H1 (cell line): ENCODE measurements at regions not wholly inside any gene's neighbourhood (a gene's known extent, or its start where the extent isn't known, plus 50 kb on each side); places are given as distances from the start of the nearest gene placed in this dataset.

Source experiments
- CTCF ChIA-PET: fragments of 300-600 bp; sonication (Branson Sonifier 250); formaldehyde crosslinking; loops from one replicate; lab custom pipeline; 2021; ENCODE audit not compliant: partially characterized antibody; lab: Charles Lee
- POLR2A ChIA-PET: fragments of 300-600 bp; sonication (Branson Sonifier 250); formaldehyde crosslinking; loops from one replicate; lab custom pipeline; 2021; ENCODE audit warnings: inconsistent platforms; ENCODE audit not compliant: partially characterized antibody; lab: Charles Lee
- DNase-seq, 2 experiments: peaks; one replicate each; pipeline versions ENCODE4 v3.0.0 to v3.0.0-alpha.2; 2010 to 2022; ENCODE audit warnings: low spot score in 2 of 2, low read depth in 1 of 2, mixed read lengths in 1 of 2
- FAIRE-seq: peaks from 2 replicates; lab custom pipeline; 2011; peaks lifted over from hg19 to GRCh38; lab: Jason Lieb, UNC
- H2AFZ ChIP-seq: 2 replicates; pipeline ENCODE4 v1.8.1; 2012; ENCODE audit warnings: low read length, inconsistent platforms
- H2AK5ac ChIP-seq: 2 replicates; pipeline ENCODE4 v1.6.1; 2013; ENCODE audit warnings: low read depth, low read length
- H2BK120ac ChIP-seq: replicated peaks from 2 replicates; pipeline ENCODE3; 2013; ENCODE audit warnings: low read depth, low read length, inconsistent platforms
- H2BK12ac ChIP-seq: 2 replicates; pipeline ENCODE4 v1.6.1; 2013; ENCODE audit warnings: low read depth, low read length
- H2BK15ac ChIP-seq: 2 replicates; pipeline ENCODE4 v1.6.1; 2013; ENCODE audit warnings: low read length
- H2BK20ac ChIP-seq: 2 replicates; pipeline ENCODE4 v1.6.1; 2013; ENCODE audit warnings: low read length
- H2BK5ac ChIP-seq: 2 replicates; pipeline ENCODE4 v1.6.1; 2013; ENCODE audit warnings: low read depth, low read length
- H3K14ac ChIP-seq: 2 replicates; pipeline ENCODE4 v1.6.1; 2013; ENCODE audit warnings: inconsistent platforms; ENCODE audit not compliant: insufficient read length
- H3K18ac ChIP-seq: 2 replicates; pipeline ENCODE4 v1.6.1; 2013; ENCODE audit warnings: low read length; ENCODE audit errors: extremely low read depth
- H3K23ac ChIP-seq: 2 replicates; pipeline ENCODE4 v1.6.1; 2013; ENCODE audit warnings: inconsistent platforms; ENCODE audit not compliant: insufficient read length
- H3K23me2 ChIP-seq: 2 replicates; pipeline ENCODE4 v1.6.1; 2013; ENCODE audit warnings: low read depth, low read length
- H3K27ac ChIP-seq: 2 replicates; pipeline ENCODE4 v1.6.1; 2011; ENCODE audit warnings: low read depth, low read length, inconsistent platforms
- H3K27me3 ChIP-seq, 4 experiments: replicated peaks in 1 of 4; 1 replicate in 1 of 4; 2 replicates in 3 of 4; pipeline versions ENCODE4 v1.6.1 to v1.8.1; 2011 to 2013; ENCODE audit warnings: low read length in 3 of 4, mild to moderate bottlenecking in 3 of 4, inconsistent platforms in 2 of 4, mixed read lengths in 2 of 4, moderate library complexity in 1 of 4; ENCODE audit not compliant: control insufficient read depth in 3 of 4, insufficient read depth in 3 of 4; ENCODE audit errors: extremely low read depth in 1 of 4
- H3K36me3 ChIP-seq, 4 experiments: 2 replicates each; pipeline versions ENCODE4 v1.6.1 to v1.8.1; 2011 to 2013; ENCODE audit warnings: mild to moderate bottlenecking in 4 of 4, low read length in 3 of 4, moderate library complexity in 2 of 4, control low read depth in 1 of 4, inconsistent platforms in 1 of 4; ENCODE audit not compliant: insufficient read depth in 4 of 4, control insufficient read depth in 2 of 4
- H3K4ac ChIP-seq: replicated peaks from 2 replicates; pipeline ENCODE3; 2013; ENCODE audit warnings: low read length, low read depth, mixed read lengths, inconsistent platforms; ENCODE audit not compliant: insufficient read length
- H3K4me1 ChIP-seq, 4 experiments: replicated peaks in 1 of 4; 1 replicate in 1 of 4; 2 replicates in 3 of 4; pipeline versions ENCODE4 v1.6.1 to v1.8.1; 2011 to 2013; ENCODE audit warnings: low read length in 3 of 4, inconsistent platforms in 2 of 4, mixed read lengths in 1 of 4; ENCODE audit not compliant: insufficient read depth in 4 of 4, control insufficient read depth in 3 of 4
- H3K4me2 ChIP-seq, 2 experiments: 2 replicates each; pipeline versions ENCODE4 v1.6.1 to v1.8.1; 2011 to 2013; ENCODE audit warnings: low read depth in 2 of 2, low read length in 2 of 2, control low read depth in 1 of 2, inconsistent platforms in 1 of 2, mild to moderate bottlenecking in 1 of 2; ENCODE audit not compliant: insufficient read depth in 1 of 2
- H3K4me3 ChIP-seq, 4 experiments: fragments of 200-600, 300-600 bp in 1 of 4; sonication (generic), shearing (Covaris generic), sonication (Bioruptor Twin) in 1 of 4; 2 replicates each; pipeline versions ENCODE4 v1.5.1 to v1.8.1; 2011 to 2016; ENCODE audit warnings: low read length in 4 of 4, low read depth in 3 of 4, control low read depth in 2 of 4, inconsistent platforms in 2 of 4, mild to moderate bottlenecking in 2 of 4, mixed read lengths in 1 of 4, moderate library complexity in 1 of 4; ENCODE audit not compliant: insufficient read depth in 2 of 4; ENCODE audit errors: extremely low read depth in 1 of 4
- H3K56ac ChIP-seq: replicated peaks from 2 replicates; pipeline ENCODE3; 2013; ENCODE audit warnings: low read depth, mild to moderate bottlenecking, mixed read lengths, low read length, inconsistent platforms; ENCODE audit not compliant: insufficient read length
- H3K79me1 ChIP-seq: 2 replicates; pipeline ENCODE4 v1.6.1; 2013; ENCODE audit warnings: low read depth, low read length, control low read depth
- H3K79me2 ChIP-seq, 2 experiments: 2 replicates each; pipeline versions ENCODE4 v1.6.1 to v1.8.1; 2012 to 2013; ENCODE audit warnings: low read length in 2 of 2, mild to moderate bottlenecking in 2 of 2, inconsistent platforms in 1 of 2; ENCODE audit not compliant: insufficient read depth in 2 of 2, control insufficient read depth in 1 of 2
- H3K9ac ChIP-seq, 4 experiments: replicated peaks in 1 of 4; 1 replicate in 1 of 4; 2 replicates in 3 of 4; pipeline versions ENCODE4 v1.6.1 to v1.8.1; 2011 to 2013; ENCODE audit warnings: low read depth in 3 of 4, low read length in 3 of 4, control low read depth in 2 of 4, mild to moderate bottlenecking in 2 of 4, moderate library complexity in 2 of 4, inconsistent platforms in 1 of 4; ENCODE audit errors: extremely low read depth in 1 of 4
- H3K9me3 ChIP-seq, 2 experiments: 2 replicates each; pipeline versions ENCODE4 v1.6.1 to v1.8.1; 2012 to 2013; ENCODE audit warnings: mild to moderate bottlenecking in 2 of 2, moderate library complexity in 2 of 2, control low read depth in 1 of 2, inconsistent platforms in 1 of 2, low read depth in 1 of 2, low read length in 1 of 2, mixed read lengths in 1 of 2; ENCODE audit not compliant: insufficient read depth in 2 of 2
- H4K20me1 ChIP-seq, 2 experiments: replicated peaks in 1 of 2; 2 replicates each; pipeline versions ENCODE3 to v1.8.1; 2011 to 2013; ENCODE audit warnings: inconsistent platforms in 2 of 2, low read length in 2 of 2, mild to moderate bottlenecking in 1 of 2; ENCODE audit not compliant: insufficient read depth in 2 of 2, control insufficient read depth in 1 of 2
- H4K5ac ChIP-seq: 2 replicates; pipeline ENCODE4 v1.6.1; 2013; ENCODE audit warnings: low read length, low read depth, mixed read lengths, inconsistent platforms; ENCODE audit not compliant: insufficient read length
- H4K8ac ChIP-seq: 2 replicates; pipeline ENCODE4 v1.8.0; 2013; ENCODE audit warnings: mild to moderate bottlenecking, moderate library complexity, low read length, inconsistent platforms; ENCODE audit not compliant: insufficient read depth; ENCODE audit errors: extremely low read depth
- H4K91ac ChIP-seq: replicated peaks from 2 replicates; pipeline ENCODE3; 2013; ENCODE audit warnings: low read length, mixed read lengths, inconsistent platforms; ENCODE audit not compliant: insufficient read length
- JUND ChIP-seq: IDR thresholded peaks from 2 replicates; pipeline ENCODE4 v1.6.1; 2011; ENCODE audit warnings: mild to moderate bottlenecking, improper control_type of control experiment, low read length
- SIX5 ChIP-seq: IDR thresholded peaks from 2 replicates; pipeline ENCODE4 v1.6.1; 2011; ENCODE audit warnings: mild to moderate bottlenecking, low read depth, low read length
- WGBS, 2 experiments: shearing (Covaris generic) in 1 of 2; methylation state at CpG; one replicate each; pipeline versions ENCODE4 v1.1.6 to v1.1.7; 2013 to 2015; ENCODE audit warnings: low lambda C conversion rate in 2 of 2, mixed read lengths in 2 of 2, inconsistent platforms in 1 of 2, low coverage in 1 of 2, missing lambda C conversion rate in 1 of 2; ENCODE audit not compliant: insufficient replicate concordance in 2 of 2, insufficient coverage in 1 of 2, insufficient read length in 1 of 2; ENCODE audit errors: extremely low coverage in 1 of 2, missing lambda C conversion rate in 1 of 2; 5-methylcytosine and 5-hydroxymethylcytosine counted together

DNA sequence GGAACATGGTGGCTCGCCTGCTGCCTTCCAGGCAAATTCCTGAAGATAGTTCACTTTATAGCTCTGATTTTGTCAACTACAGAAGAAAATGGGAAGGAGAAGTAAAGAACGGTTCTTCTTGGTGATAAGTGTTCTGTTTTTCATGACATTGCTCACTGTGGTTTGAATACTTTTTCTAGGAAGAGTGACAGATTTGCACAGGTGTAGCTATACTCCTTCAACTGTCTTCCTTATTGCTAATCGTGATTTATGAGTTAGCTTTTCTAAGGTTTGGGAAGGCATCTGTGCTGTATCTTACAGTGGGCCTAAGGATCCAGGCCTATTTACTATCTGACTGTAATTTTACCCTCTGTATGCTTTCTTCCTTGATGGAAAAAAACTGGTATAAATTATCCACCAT lies 405.6 kb downstream of the NDFIP2 start:
- Histone ChIP-seq H2BK15ac (no peak overlapping the region), H2BK5ac (no peak overlapping the region), H4K8ac (no peak overlapping the region), H2BK12ac (no peak overlapping the region), H3K79me1 (no peaks in the 10 kb centered on the region), H3K27me3 (no peaks in the 10 kb centered on the region), H3K27ac (no peak overlapping the region), H3K9ac (no peak overlapping the region), H3K4me1 (peaks cover 0 to 7% (median 2%) of the 10 kb centered on the region in 4 experiments; a peak in 3 of 7 replicates), H4K5ac (no peak overlapping the region), H4K20me1 (no peaks in the 10 kb centered on the region), H3K4ac (no peak overlapping the region), H3K14ac (no peak overlapping the region), H3K4me3 (no peak overlapping the region), H2AK5ac (no peak overlapping the region), H3K56ac (no peak overlapping the region), H2BK120ac (no peak overlapping the region), H3K9me3 (no peaks in the 10 kb centered on the region), H3K36me3 (no peaks in the 10 kb centered on the region), H3K4me2 (no peak overlapping the region), H2BK20ac (no peak overlapping the region), H2AFZ (0 out of 2 replicates have a peak overlapping the region, but pooled peaks have one; percentile 4), H3K23me2 (no peaks in the 10 kb centered on the region), H3K79me2 (no peaks in the 10 kb centered on the region), H3K18ac (no peak overlapping the region), H3K23ac (no peak overlapping the region), H4K91ac (no peak overlapping the region)
- CTCF ChIA-PET, result interaction anchor here (1.4 kb wide), 1 partner anchor 86 kb away, joined by 3 read pairs; no protein-coding TSS in a partner anchor
- FAIRE-seq (no peak), DNase-seq (no peak)
- POLR2A ChIA-PET, result interaction anchor here (0.9 to 1.3 kb wide), 2 partner anchors 15 to 273 kb away, joined by 3 to 5 read pairs; no protein-coding TSS in a partner anchor
- 64% methylated on average over 3 of the region's 3 CpGs; no CpG with 5 or more reads in 1 of the 2 experiments for WGBS, 2 experiments
- TF ChIP-seq SIX5, result no peak
- no peak for TF ChIP-seq JUND
